OCI-LY3 (cell line): ENCODE measurements at regions not wholly inside any gene's neighbourhood (a gene's known extent, or its start where the extent isn't known, plus 50 kb on each side); places are given as distances from the start of the nearest gene placed in this dataset.
"Not testable (repeated sequence)": the region's sequence is repeated elsewhere in the genome, so short reads cannot be mapped to it uniquely, and the experiment has no call there.

ENCODE experiments used
- H2AFZ ChIP-seq: fragments of 200-600, 300-600 bp; shearing (Covaris generic); 2 replicates; pipeline ENCODE4 v1.6.0; 2014; ENCODE audit warnings: antibody characterized with exemption, low read depth, low read length
- H3K27ac ChIP-seq: fragments of 200-600, 300-600 bp; sonication (generic); 2 replicates; pipeline ENCODE4 v1.5.1; 2014; ENCODE audit warnings: mild to moderate bottlenecking, low read length, moderate library complexity, mixed read lengths
- H3K27me3 ChIP-seq: fragments of 200-600, 300-600 bp; sonication (generic); 2 replicates; pipeline ENCODE4 v1.6.1; 2014; ENCODE audit warnings: low read depth, low read length, mixed read lengths
- H3K36me3 ChIP-seq: fragments of 200-600, 300-600 bp; sonication (generic); replicated peaks from 2 replicates; pipeline ENCODE3; 2014; ENCODE audit warnings: low read depth, low read length, mixed read lengths
- H3K4me1 ChIP-seq: fragments of 300-600, 200-600 bp; sonication (generic); 2 replicates; pipeline ENCODE4 v1.6.1; 2014; ENCODE audit warnings: low read length, mixed read lengths
- H3K4me2 ChIP-seq: fragments of 200-600, 300-600 bp; sonication (generic); 2 replicates; pipeline ENCODE4 v1.6.1; 2014; ENCODE audit warnings: low read length, mixed read lengths
- H3K4me3 ChIP-seq: fragments of 300-600, 200-600 bp; sonication (generic); 2 replicates; pipeline ENCODE4 v1.5.1; 2014; ENCODE audit warnings: antibody characterized with exemption, mild to moderate bottlenecking, low read length, moderate library complexity
- H3K79me2 ChIP-seq: fragments of 300-600, 200-600 bp; shearing (Covaris generic); 2 replicates; pipeline ENCODE4 v1.6.1; 2014; ENCODE audit warnings: mild to moderate bottlenecking, low read length, mixed read lengths
- H3K9ac ChIP-seq: fragments of 300-600, 200-600 bp; shearing (Covaris generic); 2 replicates; pipeline ENCODE4 v1.6.0; 2014; ENCODE audit warnings: mild to moderate bottlenecking, low read length, moderate library complexity
- H3K9me3 ChIP-seq: fragments of 200-600, 300-600 bp; shearing (Covaris generic); 2 replicates; pipeline ENCODE4 v1.6.1; 2014; ENCODE audit warnings: low read length, mixed read lengths; ENCODE audit not compliant: insufficient read depth
- H4K20me1 ChIP-seq: fragments of 200-600, 300-600 bp; sonication (generic); 2 replicates; pipeline ENCODE4 v1.6.1; 2016; ENCODE audit warnings: low read length, mixed read lengths; ENCODE audit not compliant: insufficient read depth
- EZH2phosphoT487 ChIP-seq: fragments of 200-600 bp; shearing (Covaris generic); IDR thresholded peaks from 2 replicates; pipeline ENCODE4 v1.6.1; 2018; ENCODE audit warnings: antibody characterized with exemption, mixed run types, low read depth
- TF ChIP-seq, protein P1 (sequence below): fragments of 200-600, 300-600 bp; sonication (generic); IDR thresholded peaks from 2 replicates; pipeline ENCODE4 v1.5.1; 2014; ENCODE audit warnings: antibody characterized with exemption, low read length, low read depth

DNA sequence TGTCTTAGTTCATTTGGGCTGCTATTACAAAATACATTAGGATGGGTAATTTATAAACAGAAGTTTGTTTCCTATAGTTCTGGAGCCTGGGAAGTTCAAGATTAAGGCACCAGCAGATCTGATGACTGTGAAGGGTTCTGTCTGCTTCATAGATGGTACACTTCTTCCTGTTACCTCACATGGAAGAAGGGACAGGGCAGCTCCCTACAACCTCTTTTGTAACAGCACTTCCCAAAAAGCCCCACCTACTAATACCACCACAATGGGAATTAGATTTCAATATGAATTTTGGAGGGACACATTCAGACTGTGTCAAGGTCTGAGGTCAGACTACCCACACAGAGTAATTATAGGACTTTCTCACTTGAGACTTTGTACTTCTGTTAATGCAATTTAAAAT is 260.3 kb downstream of the ARHGAP12 start:
- no peak overlapping the region for H2AFZ ChIP-seq
- no peaks in the 10 kb centered on the region for H4K20me1 ChIP-seq
- H3K79me2 ChIP-seq, result no peaks in the 10 kb centered on the region
- no peak overlapping the region for H3K9ac ChIP-seq
- H3K27ac ChIP-seq, result no peak overlapping the region
- no peak for TF ChIP-seq EZH2phosphoT487
- TF ChIP-seq, protein P1, sequence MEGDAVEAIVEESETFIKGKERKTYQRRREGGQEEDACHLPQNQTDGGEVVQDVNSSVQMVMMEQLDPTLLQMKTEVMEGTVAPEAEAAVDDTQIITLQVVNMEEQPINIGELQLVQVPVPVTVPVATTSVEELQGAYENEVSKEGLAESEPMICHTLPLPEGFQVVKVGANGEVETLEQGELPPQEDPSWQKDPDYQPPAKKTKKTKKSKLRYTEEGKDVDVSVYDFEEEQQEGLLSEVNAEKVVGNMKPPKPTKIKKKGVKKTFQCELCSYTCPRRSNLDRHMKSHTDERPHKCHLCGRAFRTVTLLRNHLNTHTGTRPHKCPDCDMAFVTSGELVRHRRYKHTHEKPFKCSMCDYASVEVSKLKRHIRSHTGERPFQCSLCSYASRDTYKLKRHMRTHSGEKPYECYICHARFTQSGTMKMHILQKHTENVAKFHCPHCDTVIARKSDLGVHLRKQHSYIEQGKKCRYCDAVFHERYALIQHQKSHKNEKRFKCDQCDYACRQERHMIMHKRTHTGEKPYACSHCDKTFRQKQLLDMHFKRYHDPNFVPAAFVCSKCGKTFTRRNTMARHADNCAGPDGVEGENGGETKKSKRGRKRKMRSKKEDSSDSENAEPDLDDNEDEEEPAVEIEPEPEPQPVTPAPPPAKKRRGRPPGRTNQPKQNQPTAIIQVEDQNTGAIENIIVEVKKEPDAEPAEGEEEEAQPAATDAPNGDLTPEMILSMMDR, result no peak
- no peaks in the 10 kb centered on the region for H3K9me3 ChIP-seq
- H3K4me2 ChIP-seq, result no peak overlapping the region
- no peak overlapping the region for H3K4me3 ChIP-seq
- no peaks in the 10 kb centered on the region for H3K36me3 ChIP-seq
- no peaks in the 10 kb centered on the region for H3K27me3 ChIP-seq
- H3K4me1 ChIP-seq, result no peaks in the 10 kb centered on the region

DNA sequence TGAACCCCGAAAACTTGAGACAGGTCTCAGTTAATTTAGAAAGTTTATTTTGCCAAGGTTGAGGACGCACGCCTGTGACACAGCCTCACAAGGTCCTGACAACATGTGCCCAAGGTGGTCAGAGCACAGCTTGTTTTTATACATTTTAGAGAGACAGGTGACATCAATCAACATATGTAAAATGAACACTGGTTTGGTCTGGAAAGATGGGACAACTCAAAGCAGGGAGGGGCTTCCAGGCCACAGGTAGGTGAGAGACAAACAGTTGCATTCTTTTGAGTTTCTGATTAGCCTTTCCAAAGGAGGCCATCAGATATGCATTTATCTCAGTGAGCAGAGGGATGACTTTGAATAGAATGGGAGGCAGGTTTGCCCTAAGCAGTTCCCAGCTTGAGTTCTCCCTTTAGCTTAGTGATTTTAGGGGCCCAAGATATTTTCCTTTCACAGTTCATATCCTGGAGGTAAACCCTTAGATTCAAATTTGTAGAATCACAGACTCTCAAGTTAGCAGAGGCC is 262.8 kb downstream of the ARHGAP12 start:
- not testable (repeated sequence) for H3K4me2 ChIP-seq, H3K9ac ChIP-seq, H3K27ac ChIP-seq, H3K36me3 ChIP-seq, H4K20me1 ChIP-seq, H3K4me1 ChIP-seq, H3K27me3 ChIP-seq, H2AFZ ChIP-seq, H3K4me3 ChIP-seq, H3K9me3 ChIP-seq, H3K79me2 ChIP-seq

DNA sequence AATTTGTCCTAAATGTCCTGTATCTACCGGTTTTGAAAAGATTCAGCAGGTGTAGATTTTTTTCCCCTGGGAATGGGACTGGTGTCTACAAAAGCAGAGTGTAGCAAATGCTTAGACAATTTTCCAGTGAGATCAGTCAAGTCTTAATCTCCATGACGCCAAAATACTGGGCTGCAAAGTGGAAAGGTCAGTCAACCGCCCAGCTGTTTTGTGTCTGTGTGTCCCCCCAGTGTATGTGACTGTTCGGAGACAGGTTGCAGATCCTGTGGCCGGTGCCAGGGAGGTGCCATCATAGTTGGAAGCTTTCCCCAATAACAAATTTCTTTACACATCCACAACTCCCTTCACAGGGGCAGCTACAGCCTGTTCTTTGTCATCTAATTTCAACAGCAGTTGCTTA is 263.8 kb downstream of the ARHGAP12 start:
- Histone ChIP-seq H3K4me1 (no peaks in the 10 kb centered on the region), H2AFZ (no peak overlapping the region), H3K9ac (no peak overlapping the region), H3K36me3 (no peaks in the 10 kb centered on the region), H3K9me3 (no peaks in the 10 kb centered on the region), H3K4me3 (no peak overlapping the region), H3K79me2 (no peaks in the 10 kb centered on the region), H3K4me2 (no peak overlapping the region), H3K27me3 (no peaks in the 10 kb centered on the region), H4K20me1 (no peaks in the 10 kb centered on the region), H3K27ac (no peak overlapping the region)
- no peak for TF ChIP-seq EZH2phosphoT487
- TF ChIP-seq, protein P1, result no peak

DNA sequence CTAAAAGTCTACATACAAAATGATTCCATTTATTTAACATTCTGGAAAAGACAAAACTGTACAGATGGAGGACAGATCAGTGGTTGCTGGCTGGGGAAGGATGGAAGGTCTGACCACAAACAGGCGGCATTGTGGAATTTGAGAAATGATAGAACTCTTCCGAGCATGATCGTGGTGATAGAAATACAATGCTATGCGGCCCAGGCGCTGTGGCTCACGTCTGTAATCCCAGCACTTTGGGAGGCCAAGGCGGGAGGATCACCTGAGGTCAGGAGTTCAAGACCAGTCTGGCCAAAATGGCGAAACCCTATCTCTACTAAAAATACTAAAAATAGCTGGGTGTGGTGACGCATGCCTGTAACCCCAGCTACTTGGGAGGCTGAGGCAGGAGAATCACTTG is 264.6 kb downstream of the ARHGAP12 start:
- H4K20me1 ChIP-seq, H3K4me1 ChIP-seq, H3K9ac ChIP-seq, H2AFZ ChIP-seq, H3K36me3 ChIP-seq, H3K4me3 ChIP-seq, H3K79me2 ChIP-seq, H3K4me2 ChIP-seq, H3K9me3 ChIP-seq, H3K27ac ChIP-seq, H3K27me3 ChIP-seq: not testable (repeated sequence)

DNA sequence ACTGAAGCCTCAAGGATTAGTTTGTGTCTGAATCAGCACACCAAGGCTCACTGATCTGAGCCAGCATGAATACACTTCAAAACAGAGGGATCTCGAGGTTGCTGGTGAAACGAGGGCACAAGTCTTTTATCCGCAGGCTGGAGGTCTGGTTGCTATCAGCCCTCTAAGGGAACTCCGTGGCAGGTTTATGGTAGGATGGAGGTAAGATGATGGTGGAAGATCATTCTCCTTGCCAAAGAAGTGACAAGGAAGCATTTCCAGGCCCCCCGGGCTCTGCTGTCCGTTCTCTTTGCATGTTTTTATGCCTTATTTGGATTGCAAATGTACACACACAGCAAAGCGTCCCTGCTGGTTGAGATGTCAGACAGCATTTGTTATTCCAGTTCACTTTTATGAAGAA is 268.3 kb downstream of the ARHGAP12 start:
- Histone ChIP-seq H3K9me3 (no peaks in the 10 kb centered on the region), H3K36me3 (no peaks in the 10 kb centered on the region), H4K20me1 (no peaks in the 10 kb centered on the region), H3K79me2 (no peaks in the 10 kb centered on the region), H3K9ac (no peak overlapping the region), H3K4me3 (no peak overlapping the region), H3K4me2 (no peak overlapping the region), H3K4me1 (no peaks in the 10 kb centered on the region), H3K27ac (no peak overlapping the region), H2AFZ (no peak overlapping the region), H3K27me3 (peaks cover 6% of the 10 kb centered on the region; the same call in 1 of the 2 replicates)
- TF ChIP-seq, protein P1, result no peak
- no peak for TF ChIP-seq EZH2phosphoT487
